HepG2 (cell line): ENCODE measurements at regions not wholly inside any gene's neighbourhood (a gene's known extent, or its start where the extent isn't known, plus 50 kb on each side); places are given as distances from the start of the nearest gene placed in this dataset.

Experiments used
- BCL6 ChIP-seq: IDR thresholded peaks from 2 replicates; pipeline ENCODE4 v1.6.1; 2016; ENCODE audit warnings: missing genetic modification reagents, missing compliant biosample characterization
- CREM ChIP-seq, 2 experiments: sonication (generic) in 1 of 2; formaldehyde crosslinking in 1 of 2; IDR thresholded peaks; 2 replicates each; pipeline versions ENCODE4 v1.4.0 to v1.6.1; 2016 to 2020; ENCODE audit warnings: antibody characterized with exemption in 1 of 2, mild to moderate bottlenecking in 1 of 2, missing genetic modification reagents in 1 of 2
- EP300 ChIP-seq, 3 experiments: sonication (generic) in 1 of 3; formaldehyde crosslinking in 1 of 3; IDR thresholded peaks; 2 replicates each; pipeline versions ENCODE4 v1.5.1 to v1.6.1; 2011 to 2020; ENCODE audit warnings: low read depth in 2 of 3, low read length in 2 of 3, borderline replicate concordance in 1 of 3, improper control_type of control experiment in 1 of 3, mild to moderate bottlenecking in 1 of 3, missing genetic modification reagents in 1 of 3, moderate library complexity in 1 of 3
- FOXA3 ChIP-seq: IDR thresholded peaks from 2 replicates; pipeline ENCODE4 v1.6.1; 2016; ENCODE audit warnings: missing genetic modification reagents, missing compliant biosample characterization
- FOXP1 ChIP-seq, 2 experiments: fragments of 450-650 bp in 1 of 2; IDR thresholded peaks; 2 replicates each; pipeline ENCODE4 v1.6.1; 2017 to 2018; ENCODE audit warnings: antibody characterized with exemption in 1 of 2
- HNF4A ChIP-seq: sonication (generic); formaldehyde crosslinking; IDR thresholded peaks from 2 replicates; pipeline ENCODE4 v1.4.0; 2020; ENCODE audit warnings: missing genetic modification reagents
- ISL2 ChIP-seq: sonication (generic); formaldehyde crosslinking; IDR thresholded peaks from 2 replicates; pipeline ENCODE4 v1.5.0; 2020; ENCODE audit warnings: missing genetic modification reagents
- KLF16 ChIP-seq, 2 experiments: sonication (generic) in 1 of 2; formaldehyde crosslinking in 1 of 2; IDR thresholded peaks; 2 replicates each; pipeline versions ENCODE4 v1.6.1 to v1.8.0; 2016 to 2023; ENCODE audit warnings: missing genetic modification reagents in 2 of 2, missing compliant biosample characterization in 1 of 2
- NR2F6 ChIP-seq, 2 experiments: IDR thresholded peaks; 2 replicates each; pipeline ENCODE4 v1.6.1; 2016; ENCODE audit warnings: antibody characterized with exemption in 1 of 2, mild to moderate bottlenecking in 1 of 2
- RARG ChIP-seq: sonication (generic); formaldehyde crosslinking; IDR thresholded peaks from 2 replicates; pipeline ENCODE4 v1.4.0; 2020; ENCODE audit warnings: low read depth, mild to moderate bottlenecking, missing genetic modification reagents
- RCOR2 ChIP-seq: IDR thresholded peaks from 2 replicates; pipeline ENCODE4 v1.6.1; 2016; ENCODE audit warnings: missing biosample characterization, missing genetic modification reagents
- REPIN1 ChIP-seq: sonication (generic); formaldehyde crosslinking; IDR thresholded peaks from 2 replicates; pipeline ENCODE4 v1.8.0; 2022; ENCODE audit warnings: missing genetic modification reagents, low read depth, mild to moderate bottlenecking, borderline replicate concordance
- SOX13 ChIP-seq, 3 experiments: fragments of 450-650 bp in 1 of 3; sonication (generic) in 1 of 3; formaldehyde crosslinking in 1 of 3; IDR thresholded peaks in 2 of 3; conservative IDR thresholded peaks in 1 of 3; 2 replicates each; pipeline versions ENCODE4 v1.5.0 to v1.6.1; 2016 to 2020; ENCODE audit warnings: antibody characterized with exemption in 1 of 3, mild to moderate bottlenecking in 1 of 3, missing compliant biosample characterization in 1 of 3, missing genetic modification reagents in 1 of 3, moderate library complexity in 1 of 3
- SOX5 ChIP-seq: IDR thresholded peaks from 2 replicates; pipeline ENCODE4 v1.6.1; 2016; ENCODE audit warnings: borderline replicate concordance
- SOX6 ChIP-seq, 2 experiments: fragments of 450-650 bp in 1 of 2; sonication (generic) in 1 of 2; formaldehyde crosslinking in 1 of 2; IDR thresholded peaks; 2 replicates each; pipeline versions ENCODE4 v1.4.0 to v1.6.1; 2017 to 2020; ENCODE audit warnings: antibody characterized with exemption in 1 of 2, mild to moderate bottlenecking in 1 of 2, missing genetic modification reagents in 1 of 2
- TCF7 ChIP-seq: sonication (generic); IDR thresholded peaks from 2 replicates; pipeline ENCODE4 v1.6.1; 2016; ENCODE audit warnings: antibody characterized with exemption, low read depth
- TERF1 ChIP-seq: sonication (generic); formaldehyde crosslinking; IDR thresholded peaks from 2 replicates; pipeline ENCODE4 v1.8.0; 2022; ENCODE audit warnings: mild to moderate bottlenecking, missing genetic modification reagents, moderate library complexity
- TP53 ChIP-seq: sonication (generic); formaldehyde crosslinking; conservative IDR thresholded peaks from 2 replicates; pipeline ENCODE4 v1.4.0; 2020; ENCODE audit warnings: missing genetic modification reagents
- ZBTB7A ChIP-seq: sonication (generic); formaldehyde crosslinking; IDR thresholded peaks from 2 replicates; pipeline ENCODE4 v1.8.0; 2022; ENCODE audit warnings: mild to moderate bottlenecking, missing genetic modification reagents
- ZEB1 ChIP-seq: IDR thresholded peaks from 2 replicates; pipeline ENCODE4 v1.6.1; 2012; ENCODE audit warnings: mild to moderate bottlenecking, low read depth, inconsistent platforms; ENCODE audit not compliant: insufficient replicate concordance
- ZFP36 ChIP-seq: fragments of 150-350 bp; IDR thresholded peaks from 2 replicates; pipeline ENCODE4 v1.6.1; 2018; ENCODE audit warnings: borderline replicate concordance, low read length, low read depth; ENCODE audit not compliant: partially characterized antibody
- ZNF12 ChIP-seq: sonication (generic); formaldehyde crosslinking; IDR thresholded peaks from 2 replicates; pipeline ENCODE4 v1.5.0; 2020; ENCODE audit warnings: missing genetic modification reagents
- TF ChIP-seq, protein P1 (sequence below): sonication (generic); formaldehyde crosslinking; IDR thresholded peaks from 2 replicates; pipeline ENCODE4 v1.5.0; 2020; ENCODE audit warnings: mild to moderate bottlenecking, missing genetic modification reagents, borderline replicate concordance
- TF ChIP-seq, protein P2 (sequence below): IDR thresholded peaks from 2 replicates; pipeline ENCODE4 v1.6.1; 2016; ENCODE audit warnings: mild to moderate bottlenecking

GRCh38 chr5:74424162-74424868 lies 216.2 kb downstream of the ENC1 start (continued):
- TF ChIP-seq SOX6 (IDR thresholded peaks at IDR 0.05) (no peak), SOX6 (CRISPR knock-in tag; IDR thresholded peaks at IDR 0.05) (peak; percentile 60; the same call in 1 of the 2 replicates), ZFP36 (no peak), TCF7 (peak; percentile 51; the same call in 1 of the 2 replicates), BCL6 (CRISPR knock-in tag) (peak; percentile 50; the same call in 1 of the 2 replicates), TP53 (CRISPR knock-in tag) (no peak), SOX13 (IDR thresholded peaks at IDR 0.05) (no peak), SOX13 (CRISPR knock-in tag; conservative IDR thresholded peaks at IDR 0.05 in 1 of 2, IDR thresholded peaks at IDR 0.05 in 1 of 2) (peak in 1 of 2 experiments; percentile 51; a peak in 1 of 4 replicates), REPIN1 (CRISPR knock-in tag) (no peak), CREM (IDR thresholded peaks at IDR 0.05) (peak; percentile 41; the same call in 1 of the 2 replicates), CREM (CRISPR knock-in tag; IDR thresholded peaks at IDR 0.05) (no peak), ISL2 (CRISPR knock-in tag) (peak; percentile 81), RARG (CRISPR knock-in tag) (no peak), EP300 (IDR thresholded peaks at IDR 0.05; ENCODE audit: low read depth in 2 of 2, low read length in 2 of 2) (peak in 1 of 2 experiments; percentile 80; a peak in 1 of 4 replicates), EP300 (CRISPR knock-in tag; IDR thresholded peaks at IDR 0.05; ENCODE audit: borderline replicate concordance) (peak; percentile 51; the same call in 1 of the 2 replicates), ZBTB7A (CRISPR knock-in tag) (no peak), HNF4A (CRISPR knock-in tag) (peak; percentile 29; the same call in 1 of the 2 replicates), SOX5 (CRISPR knock-in tag) (peak; percentile 25; the same call in 1 of the 2 replicates), ZNF12 (peak; percentile 67; the same call in 1 of the 2 replicates), NR2F6 (IDR thresholded peaks at IDR 0.05) (no peak), NR2F6 (CRISPR knock-in tag; IDR thresholded peaks at IDR 0.05) (peak; percentile 36; the same call in 1 of the 2 replicates), RCOR2 (CRISPR knock-in tag) (peak; percentile 71; the same call in 1 of the 2 replicates), TERF1 (no peak), KLF16 (CRISPR knock-in tag; IDR thresholded peaks at IDR 0.05) (peak in 1 of 2 experiments; percentile 33; a peak in 1 of 4 replicates), ZEB1 (peak; percentile 24), FOXA3 (CRISPR knock-in tag) (peak; percentile 58; the same call in 1 of the 2 replicates), FOXP1 (IDR thresholded peaks at IDR 0.05) (no peak), FOXP1 (CRISPR knock-in tag; IDR thresholded peaks at IDR 0.05) (peak; percentile 60; the same call in 1 of the 2 replicates)
- TF ChIP-seq, protein P1, sequence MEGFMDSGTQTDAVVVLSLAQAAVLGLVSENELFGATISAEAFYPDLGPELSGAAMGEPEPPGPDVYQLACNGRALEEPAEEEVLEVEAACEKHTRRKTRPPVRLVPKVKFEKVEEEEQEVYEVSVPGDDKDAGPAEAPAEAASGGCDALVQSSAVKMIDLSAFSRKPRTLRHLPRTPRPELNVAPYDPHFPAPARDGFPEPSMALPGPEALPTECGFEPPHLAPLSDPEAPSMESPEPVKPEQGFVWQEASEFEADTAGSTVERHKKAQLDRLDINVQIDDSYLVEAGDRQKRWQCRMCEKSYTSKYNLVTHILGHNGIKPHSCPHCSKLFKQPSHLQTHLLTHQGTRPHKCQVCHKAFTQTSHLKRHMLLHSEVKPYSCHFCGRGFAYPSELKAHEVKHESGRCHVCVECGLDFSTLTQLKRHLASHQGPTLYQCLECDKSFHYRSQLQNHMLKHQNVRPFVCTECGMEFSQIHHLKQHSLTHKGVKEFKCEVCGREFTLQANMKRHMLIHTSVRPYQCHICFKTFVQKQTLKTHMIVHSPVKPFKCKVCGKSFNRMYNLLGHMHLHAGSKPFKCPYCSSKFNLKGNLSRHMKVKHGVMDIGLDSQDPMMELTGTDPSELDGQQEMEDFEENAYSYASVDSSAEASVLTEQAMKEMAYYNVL (CRISPR knock-in tag): no peak
- TF ChIP-seq, protein P2, sequence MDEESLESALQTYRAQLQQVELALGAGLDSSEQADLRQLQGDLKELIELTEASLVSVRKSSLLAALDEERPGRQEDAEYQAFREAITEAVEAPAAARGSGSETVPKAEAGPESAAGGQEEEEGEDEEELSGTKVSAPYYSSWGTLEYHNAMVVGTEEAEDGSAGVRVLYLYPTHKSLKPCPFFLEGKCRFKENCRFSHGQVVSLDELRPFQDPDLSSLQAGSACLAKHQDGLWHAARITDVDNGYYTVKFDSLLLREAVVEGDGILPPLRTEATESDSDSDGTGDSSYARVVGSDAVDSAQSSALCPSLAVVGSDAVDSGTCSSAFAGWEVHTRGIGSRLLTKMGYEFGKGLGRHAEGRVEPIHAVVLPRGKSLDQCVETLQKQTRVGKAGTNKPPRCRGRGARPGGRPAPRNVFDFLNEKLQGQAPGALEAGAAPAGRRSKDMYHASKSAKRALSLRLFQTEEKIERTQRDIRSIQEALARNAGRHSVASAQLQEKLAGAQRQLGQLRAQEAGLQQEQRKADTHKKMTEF: peak; percentile 33; the same call in 1 of the 2 replicates
